Stomach (tissue), 8 donors: ENCODE measurements at regions not wholly inside any gene's neighbourhood (a gene's known extent, or its start where the extent isn't known, plus 50 kb on each side); places are given as distances from the start of the nearest gene placed in this dataset.

ENCODE experiments used
- DNase-seq, 2 donors: peaks; one replicate each; pipeline versions ENCODE4 v3.0.0 to v3.0.0-alpha.2; 2013 to 2019
- H3K27ac ChIP-seq, 5 donors: fragments of 200-600 bp in 4 of 5; sonication (generic) in 4 of 5; one replicate each; pipeline ENCODE4 v1.5.1; 2013 to 2019; ENCODE audit warnings: mild to moderate bottlenecking in 1 of 5, moderate library complexity in 1 of 5
- H3K27me3 ChIP-seq, 3 donors: fragments of 200-600 bp; sonication (generic); one replicate each; pipeline ENCODE4 v1.5.1; 2017 to 2019; ENCODE audit warnings: mixed run types in 1 of 3
- H3K36me3 ChIP-seq, 4 donors: fragments of 200-600 bp; sonication (generic); 1 replicate in 3 of 4; 2 replicates in 1 of 4; pipeline ENCODE4 v1.5.1; 2016 to 2019
- H3K4me1 ChIP-seq, 4 donors: fragments of 200-600 bp; sonication (generic); one replicate each; pipeline ENCODE4 v1.5.1; 2016 to 2019
- H3K4me3 ChIP-seq, 4 donors: fragments of 200-600 bp; sonication (generic) in 3 of 4; one replicate each; pipeline ENCODE4 v1.5.1; 2016 to 2019; ENCODE audit warnings: mild to moderate bottlenecking in 1 of 4
- H3K9me3 ChIP-seq, 4 donors: fragments of 200-600 bp; sonication (generic); one replicate each; pipeline ENCODE4 v1.5.1; 2016 to 2019
- CTCF ChIP-seq, 7 experiments: fragments of 450-650 bp in 4 of 7; fragments of 200-600 bp in 3 of 7; sonication (generic) in 3 of 7; IDR thresholded peaks; one replicate each; pipeline ENCODE4 v1.5.1; 2016 to 2019; ENCODE audit warnings: antibody characterized with exemption in 7 of 7, control low read depth in 2 of 7, mild to moderate bottlenecking in 1 of 7
- EP300 ChIP-seq: sonication (generic); formaldehyde crosslinking; IDR thresholded peaks from one replicate; pipeline ENCODE4 v1.6.1; 2017; ENCODE audit warnings: antibody characterized with exemption
- POLR2A ChIP-seq, 4 donors: fragments of 450-650 bp; IDR thresholded peaks; one replicate each; pipeline ENCODE4 v1.6.1; 2016; ENCODE audit warnings: antibody characterized with exemption in 4 of 4, control low read depth in 2 of 4, mild to moderate bottlenecking in 1 of 4, moderate library complexity in 1 of 4
- POLR2AphosphoS5 ChIP-seq, 3 donors: sonication (generic); formaldehyde crosslinking; IDR thresholded peaks; one replicate each; pipeline ENCODE4 v1.6.1; 2016; ENCODE audit warnings: antibody characterized with exemption in 3 of 3
- WGBS, 5 donors: extraction: QIAGEN DNeasy Blood & Tissue Kit in 3 of 5; methylation state at CpG; one replicate each; pipeline versions ENCODE4 v1.1.5 to v1.1.7; 2013 to 2018; 5-methylcytosine and 5-hydroxymethylcytosine counted together
- intact Hi-C: fragments of 100-400 bp; cut with DNase I; formaldehyde crosslinking; loops from one replicate; pipeline ENCODE4 v1.15.1; 2023; ENCODE audit warnings: low total_unique reads
- donor health status: healthy with polysubstance abuse.
- donor health status: Bipolar disorder and iron deficiency.
- donor health status: healthy.

- H3K9me3 ChIP-seq: no peaks in the 10 kb centered on the region
- H3K4me3 ChIP-seq: peak overlapping the region; percentile 27 to 38 (median 30)
- H3K4me1 ChIP-seq: peaks cover 7 to 40% (median 17%) of the 10 kb centered on the region in 4 donors
- TF ChIP-seq CTCF (IDR thresholded peaks at IDR 0.05) (no peak), EP300 (no peak), POLR2A (IDR thresholded peaks at IDR 0.05) (no peak), POLR2AphosphoS5 (IDR thresholded peaks at IDR 0.05) (no peak)
- intact Hi-C loops: no loop called here
- no peaks in the 10 kb centered on the region for H3K36me3 ChIP-seq
- 7 to 36% (median 17%) methylated on average over 2 of the region's 2 CpGs for WGBS, 5 donors
- no peak for DNase-seq
- H3K27me3 ChIP-seq: no peaks in the 10 kb centered on the region
- peak overlapping the region in 4 of 5 donors; percentile 43 to 83 (median 60) for H3K27ac ChIP-seq
These were observed 243.1 kb downstream of the AUH start for GRCh38 chr9:91118704-91119025.

GRCh38 chr9:91119142-91119541, 242.6 kb downstream of the AUH start:
- TF ChIP-seq POLR2A (IDR thresholded peaks at IDR 0.05) (no peak), CTCF (IDR thresholded peaks at IDR 0.05) (no peak), POLR2AphosphoS5 (IDR thresholded peaks at IDR 0.05) (no peak), EP300 (no peak)
- H3K36me3 ChIP-seq: no peaks in the 10 kb centered on the region
- peaks cover 7 to 40% (median 17%) of the 10 kb centered on the region in 4 donors for H3K4me1 ChIP-seq
- intact Hi-C loops: no loop called here
- H3K9me3 ChIP-seq: no peaks in the 10 kb centered on the region
- H3K27ac ChIP-seq: peak overlapping the region in 3 of 5 donors; percentile 58 to 83 (median 62)
- DNase-seq: peak in 1 of 2 donors; percentile 20
- WGBS, 5 donors: 50 to 71% (median 65%) methylated on average over 11 of the region's 11 CpGs
- peak overlapping the region in 1 of 4 donors; percentile 38 for H3K4me3 ChIP-seq
- H3K27me3 ChIP-seq: no peaks in the 10 kb centered on the region

- Histone ChIP-seq H3K4me1 (peaks cover 7 to 40% (median 17%) of the 10 kb centered on the region in 4 donors), H3K36me3 (no peaks in the 10 kb centered on the region), H3K27me3 (no peaks in the 10 kb centered on the region), H3K27ac (peak overlapping the region in 2 of 5 donors; percentile 62 to 83), H3K4me3 (no peak overlapping the region), H3K9me3 (no peaks in the 10 kb centered on the region)
- intact Hi-C loops: no loop called here
- WGBS, 5 donors: 68 to 83% (median 71%) methylated on average over 3 of the region's 3 CpGs
- DNase-seq: peak in 1 of 2 donors; percentile 30
- TF ChIP-seq EP300: no peak
- no peak for TF ChIP-seq POLR2AphosphoS5 (IDR thresholded peaks at IDR 0.05)
- no peak for TF ChIP-seq CTCF (IDR thresholded peaks at IDR 0.05)
- TF ChIP-seq POLR2A (IDR thresholded peaks at IDR 0.05): no peak
These were observed 242.0 kb downstream of the AUH start for GRCh38 chr9:91119679-91120078.

- Histone ChIP-seq H3K36me3 (no peaks in the 10 kb centered on the region), H3K4me3 (no peak overlapping the region), H3K9me3 (no peaks in the 10 kb centered on the region), H3K4me1 (peaks cover 7 to 40% (median 17%) of the 10 kb centered on the region in 4 donors), H3K27me3 (no peaks in the 10 kb centered on the region), H3K27ac (peak overlapping the region in 2 of 5 donors; percentile 62 to 83)
- DNase-seq: no peak
- TF ChIP-seq CTCF (IDR thresholded peaks at IDR 0.05) (no peak), EP300 (no peak), POLR2AphosphoS5 (IDR thresholded peaks at IDR 0.05) (no peak), POLR2A (IDR thresholded peaks at IDR 0.05) (no peak)
- intact Hi-C loops: no loop called here
These were observed 241.5 kb downstream of the AUH start for GRCh38 chr9:91120200-91120599.
